HFF-Myc (cell line): ENCODE measurements at regions not wholly inside any gene's neighbourhood (a gene's known extent, or its start where the extent isn't known, plus 50 kb on each side); places are given as distances from the start of the nearest gene placed in this dataset.

Experiments used
- DNase-seq: peaks from one replicate; pipeline ENCODE4 v3.0.0-alpha.2; 2011; ENCODE audit warnings: low read depth; ENCODE audit errors: extremely low read depth
- H3K4me3 ChIP-seq: replicated peaks from 2 replicates; pipeline ENCODE4 v1.5.1; 2011; ENCODE audit warnings: low read depth, mild to moderate bottlenecking, control low read depth, low read length
- CTCF ChIP-seq: IDR thresholded peaks from 2 replicates; pipeline ENCODE4 v1.5.1; 2012; ENCODE audit warnings: mild to moderate bottlenecking, low read depth, low read length, control low read depth; ENCODE audit errors: missing control alignments

GRCh38 chr7:114830952-114831351 lies 90.9 kb upstream of the MDFIC start:
- DNase-seq = no peak
- no peak for TF ChIP-seq CTCF
- no peak overlapping the region for H3K4me3 ChIP-seq

- no peak for TF ChIP-seq CTCF
- no peak for DNase-seq
- no peak overlapping the region for H3K4me3 ChIP-seq
Observed at GRCh38 chr7:114832906-114833595, 88.8 kb upstream of the MDFIC start.

GRCh38 chr7:114835303-114835702 lies 86.6 kb upstream of the MDFIC start:
- no peak for DNase-seq
- no peak for TF ChIP-seq CTCF
- no peak overlapping the region for H3K4me3 ChIP-seq

- no peak overlapping the region for H3K4me3 ChIP-seq
- DNase-seq = no peak
- no peak for TF ChIP-seq CTCF
Observed at GRCh38 chr7:114835861-114836260, 86.0 kb upstream of the MDFIC start.

GRCh38 chr7:114842551-114843065 lies 79.3 kb upstream of the MDFIC start:
- TF ChIP-seq CTCF = no peak
- H3K4me3 ChIP-seq = no peak overlapping the region
- DNase-seq = no peak

GRCh38 chr7:114843102-114843501 lies 78.8 kb upstream of the MDFIC start:
- TF ChIP-seq CTCF = no peak

GRCh38 chr7:114851406-114852061 lies 70.4 kb upstream of the MDFIC start:
- no peak overlapping the region for H3K4me3 ChIP-seq
- no peak for TF ChIP-seq CTCF
- no peak for DNase-seq

More at GRCh38 chr7:114843102-114843501, 78.8 kb upstream of the MDFIC start:
- DNase-seq = no peak
- no peak overlapping the region for H3K4me3 ChIP-seq
